ENCODE measurements at regions not wholly inside any gene's neighbourhood (a gene's known extent, or its start where the extent isn't known, plus 50 kb on each side); places are given as distances from the start of the nearest gene placed in this dataset.

GRCh38 chr7:46131916-46132795, 211.1 kb upstream of the IGFBP3 start:
- DNase-seq (no peak), ATAC-seq (ENCODE audit: poor library complexity) (no peak)
- Histone ChIP-seq H3K4me3 (ENCODE audit: low read length) (no peak overlapping the region), H3K36me3 (ENCODE audit: insufficient read depth, low read length) (no peaks in the 10 kb centered on the region), H3K27me3 (ENCODE audit: control insufficient read depth in 1 of 2, insufficient read depth in 2 of 2, low read length in 2 of 2) (no peaks in the 10 kb centered on the region), H3K9me3 (ENCODE audit: control insufficient read depth in 1 of 2, insufficient read depth in 1 of 2, low read length in 2 of 2) (peaks cover 0 to 7% of the 10 kb centered on the region in 2 experiments), H3K4me1 (ENCODE audit: insufficient read depth, low read length) (no peaks in the 10 kb centered on the region), H3K27ac (ENCODE audit: low read depth in 1 of 2, low read length in 2 of 2) (no peak overlapping the region)
- intact Hi-C loops (cut with DNase I, micrococcal nuclease), result no loop called here
- Mint-ChIP-seq H3K4me3 (no peak overlapping the region), H3K4me1 (ENCODE audit: low read depth) (no peaks in the 10 kb centered on the region), H3K9me3 (no peaks in the 10 kb centered on the region), H3K27ac (no peak overlapping the region), H3K27me3 (no peaks in the 10 kb centered on the region), H3K36me3 (ENCODE audit: low read depth) (no peaks in the 10 kb centered on the region)
- ChIA-PET CTCF (no interaction called here), POLR2A (no interaction called here)
- no peak for TF ChIP-seq CTCF (IDR thresholded peaks at IDR 0.05)

- no peak for DNase-seq
- no peak overlapping the region for H3K27ac Mint-ChIP-seq
- POLR2A ChIA-PET, result no interaction called here
- no peak overlapping the region for H3K27ac ChIP-seq (ENCODE audit: low read depth in 1 of 2, low read length in 2 of 2)
- H3K4me3 Mint-ChIP-seq, result no peak overlapping the region
- TF ChIP-seq CTCF (IDR thresholded peaks at IDR 0.05), result no peak
- H3K27me3 Mint-ChIP-seq, result no peaks in the 10 kb centered on the region
- intact Hi-C loops (cut with DNase I, micrococcal nuclease), result no loop called here
- H3K27me3 ChIP-seq (ENCODE audit: control insufficient read depth in 1 of 2, insufficient read depth in 2 of 2, low read length in 2 of 2), result no peaks in the 10 kb centered on the region
- no peak overlapping the region for H3K4me3 ChIP-seq (ENCODE audit: low read length)
- CTCF ChIA-PET, result no interaction called here
- H3K9me3 Mint-ChIP-seq, result no peaks in the 10 kb centered on the region
- ATAC-seq (ENCODE audit: poor library complexity), result no peak
- no peaks in the 10 kb centered on the region for H3K4me1 Mint-ChIP-seq (ENCODE audit: low read depth)
- H3K36me3 Mint-ChIP-seq (ENCODE audit: low read depth), result no peaks in the 10 kb centered on the region
- peaks cover 0 to 7% of the 10 kb centered on the region in 2 experiments for H3K9me3 ChIP-seq (ENCODE audit: control insufficient read depth in 1 of 2, insufficient read depth in 1 of 2, low read length in 2 of 2)
- H3K4me1 ChIP-seq (ENCODE audit: insufficient read depth, low read length), result no peaks in the 10 kb centered on the region
- no peaks in the 10 kb centered on the region for H3K36me3 ChIP-seq (ENCODE audit: insufficient read depth, low read length)
Observed at GRCh38 chr7:46129831-46130230, 208.8 kb upstream of the IGFBP3 start.

GRCh38 chr7:46127814-46128213, 206.7 kb upstream of the IGFBP3 start:
- Mint-ChIP-seq H3K9me3 (no peaks in the 10 kb centered on the region), H3K27me3 (no peaks in the 10 kb centered on the region), H3K27ac (no peak overlapping the region), H3K36me3 (ENCODE audit: low read depth) (no peaks in the 10 kb centered on the region), H3K4me1 (ENCODE audit: low read depth) (no peaks in the 10 kb centered on the region), H3K4me3 (no peak overlapping the region)
- Histone ChIP-seq H3K4me3 (ENCODE audit: low read length) (no peak overlapping the region), H3K36me3 (ENCODE audit: insufficient read depth, low read length) (no peaks in the 10 kb centered on the region), H3K27ac (ENCODE audit: low read depth in 1 of 2, low read length in 2 of 2) (no peak overlapping the region), H3K27me3 (ENCODE audit: control insufficient read depth in 1 of 2, insufficient read depth in 2 of 2, low read length in 2 of 2) (no peaks in the 10 kb centered on the region), H3K9me3 (ENCODE audit: control insufficient read depth in 1 of 2, insufficient read depth in 1 of 2, low read length in 2 of 2) (peaks cover 0 to 3% of the 10 kb centered on the region in 2 experiments), H3K4me1 (ENCODE audit: insufficient read depth, low read length) (no peaks in the 10 kb centered on the region)
- TF ChIP-seq CTCF (IDR thresholded peaks at IDR 0.05), result no peak
- CTCF ChIA-PET, result no interaction called here
- no peak for DNase-seq
- ATAC-seq (ENCODE audit: poor library complexity), result no peak
- POLR2A ChIA-PET, result no interaction called here
- intact Hi-C loops (cut with DNase I, micrococcal nuclease), result no loop called here

Measured in CD4-positive, alpha-beta T cell (primary cell).